GM18861 (cell line): ENCODE measurements at regions not wholly inside any gene's neighbourhood (a gene's known extent, or its start where the extent isn't known, plus 50 kb on each side); places are given as distances from the start of the nearest gene placed in this dataset.

Experiments
- ATAC-seq: cut with Tn5 transposase; IDR thresholded peaks from one replicate; pipeline ENCODE4 v1.9.1; 2021; ENCODE audit not compliant: unreplicated experiment

- no peak for ATAC-seq
Measured at GRCh38 chr22:49156662-49157285, 670.9 kb downstream of the BRD1 start.

- ATAC-seq = no peak
Measured at GRCh38 chr22:49155770-49156580, 671.7 kb downstream of the BRD1 start.

DNA sequence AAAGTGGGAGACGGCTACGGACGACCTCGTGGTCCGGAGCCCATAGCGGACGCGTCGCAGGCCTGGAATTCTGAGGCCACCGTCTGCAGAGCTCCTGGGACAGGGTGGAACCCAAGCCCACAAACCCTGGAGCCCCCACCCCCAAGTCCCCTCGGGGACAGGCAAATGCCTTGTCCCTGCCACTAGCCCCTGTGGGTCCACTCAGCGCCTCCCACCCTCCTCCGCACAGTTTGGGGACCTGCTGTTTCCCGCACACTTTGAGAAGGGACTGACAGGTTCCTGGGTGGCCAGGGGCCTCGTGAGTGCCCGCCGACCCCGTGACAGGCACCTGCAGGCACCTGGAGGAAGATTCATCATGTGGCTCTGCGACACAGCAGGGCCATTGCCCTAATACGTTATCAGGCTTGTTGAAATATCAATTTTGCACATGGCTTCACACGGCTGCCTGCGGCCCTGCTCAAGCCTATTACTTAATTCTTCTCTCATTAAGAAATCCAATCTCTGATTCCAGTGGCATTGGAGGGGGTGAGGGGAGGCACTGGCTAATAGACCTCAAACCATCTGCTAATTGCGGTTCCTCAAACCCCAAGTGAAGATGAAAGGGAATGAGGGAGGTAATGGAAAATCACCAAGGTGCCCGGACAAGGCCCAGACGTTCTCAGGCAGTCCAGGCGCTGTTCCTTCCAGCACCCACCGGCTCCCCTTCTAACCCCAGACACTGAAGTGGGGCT is 672.5 kb downstream of the BRD1 start:
- no peak for ATAC-seq

- no peak for ATAC-seq
Measured at GRCh38 chr22:49154433-49154832, 673.2 kb downstream of the BRD1 start.

GRCh38 chr22:49153921-49154320 is 673.8 kb downstream of the BRD1 start:
- ATAC-seq = no peak

GRCh38 chr22:49152939-49153770 is 674.5 kb downstream of the BRD1 start:
- ATAC-seq = no peak

GRCh38 chr22:49152127-49152938 is 675.3 kb downstream of the BRD1 start:
- no peak for ATAC-seq

- ATAC-seq = no peak
Measured at GRCh38 chr22:49151256-49152126, 676.2 kb downstream of the BRD1 start.

DNA sequence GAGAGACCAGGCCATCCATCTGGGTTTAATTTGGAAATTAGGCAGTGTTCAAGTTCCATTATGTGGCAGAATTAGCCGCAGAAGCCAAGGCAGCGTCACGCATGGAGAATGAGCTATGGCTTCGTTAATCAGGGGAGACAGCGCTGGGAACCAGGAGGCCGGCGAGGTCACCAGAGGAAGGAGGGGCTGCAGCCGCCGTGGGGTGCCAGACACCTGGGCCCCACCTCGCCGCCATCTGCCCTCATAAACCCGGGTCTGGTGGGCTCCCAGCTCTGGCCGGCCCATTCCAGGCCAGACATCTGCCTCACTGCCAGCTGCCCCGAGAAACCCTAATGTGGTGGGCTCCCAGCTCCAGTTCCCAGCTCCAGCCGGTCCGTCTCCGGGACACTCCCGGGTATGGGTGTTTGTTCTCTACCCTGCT is 676.9 kb downstream of the BRD1 start:
- ATAC-seq = no peak

GRCh38 chr22:49149721-49150608 is 677.7 kb downstream of the BRD1 start:
- no peak for ATAC-seq

DNA sequence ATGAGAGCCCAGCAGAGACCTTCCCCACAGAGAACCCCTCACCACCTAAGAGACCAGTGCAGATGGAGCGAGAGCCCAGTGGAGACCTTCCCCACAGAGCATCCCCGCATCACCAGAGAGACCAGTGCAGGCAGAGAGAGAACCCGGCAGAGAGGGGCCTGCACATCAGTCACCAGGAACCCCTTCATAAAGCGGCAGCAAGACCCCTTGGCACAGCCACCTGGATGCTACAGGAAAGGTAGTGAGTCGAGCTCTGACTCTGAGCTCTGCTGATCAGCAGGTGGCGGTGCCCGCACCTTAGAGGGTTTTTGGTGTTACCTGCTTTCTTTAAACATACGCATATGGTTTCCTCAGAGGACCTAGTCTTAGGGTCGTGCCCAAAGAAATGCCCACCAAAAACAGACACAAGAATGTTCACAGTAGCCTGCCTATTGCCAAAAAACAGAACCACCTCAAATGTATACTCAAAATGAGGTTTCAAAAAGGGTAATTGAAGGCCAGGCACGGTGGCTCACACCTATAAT is 678.7 kb downstream of the BRD1 start:
- no peak for ATAC-seq

GRCh38 chr22:49147617-49148175 is 680.0 kb downstream of the BRD1 start:
- ATAC-seq = no peak

DNA sequence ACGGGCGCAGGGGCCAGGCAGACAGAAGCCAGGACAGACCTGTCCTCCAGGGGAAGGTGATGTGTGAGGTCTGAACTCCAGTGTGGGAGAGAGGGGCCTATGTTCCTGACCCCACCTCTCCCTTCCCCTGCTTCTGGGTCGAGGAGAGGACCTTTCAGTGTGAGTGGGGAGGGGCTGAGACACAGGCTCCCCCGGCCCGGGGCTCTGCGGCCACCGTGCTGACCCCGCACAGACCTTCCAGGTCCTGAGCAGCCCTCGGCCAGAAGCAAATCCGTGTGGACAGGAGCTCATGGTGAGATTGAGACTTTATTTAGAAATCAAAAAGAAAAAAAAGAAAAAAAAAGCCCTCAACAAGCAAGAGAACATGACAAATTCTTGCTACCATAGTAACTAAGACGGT is 680.5 kb downstream of the BRD1 start:
- no peak for ATAC-seq

DNA sequence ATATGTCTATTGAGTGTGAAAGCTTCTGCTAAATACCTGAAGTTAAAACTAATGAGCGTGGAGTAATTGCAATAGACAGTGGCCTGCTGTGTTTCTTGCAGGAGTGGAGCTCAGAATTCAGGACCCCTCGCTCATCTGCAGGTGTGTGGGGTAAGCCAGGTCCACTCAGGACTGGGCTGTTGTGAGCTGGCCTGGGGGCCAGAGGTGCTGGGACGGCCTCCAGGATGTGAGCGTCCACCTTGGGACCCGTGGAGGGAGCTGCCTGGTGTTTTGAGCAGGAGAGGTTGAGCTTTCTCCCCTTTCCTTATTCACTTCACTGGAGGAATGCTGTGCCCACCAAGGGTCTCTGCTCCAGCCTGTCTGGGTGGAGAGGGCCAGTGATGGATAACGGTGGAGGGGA is 681.2 kb downstream of the BRD1 start:
- no peak for ATAC-seq

DNA sequence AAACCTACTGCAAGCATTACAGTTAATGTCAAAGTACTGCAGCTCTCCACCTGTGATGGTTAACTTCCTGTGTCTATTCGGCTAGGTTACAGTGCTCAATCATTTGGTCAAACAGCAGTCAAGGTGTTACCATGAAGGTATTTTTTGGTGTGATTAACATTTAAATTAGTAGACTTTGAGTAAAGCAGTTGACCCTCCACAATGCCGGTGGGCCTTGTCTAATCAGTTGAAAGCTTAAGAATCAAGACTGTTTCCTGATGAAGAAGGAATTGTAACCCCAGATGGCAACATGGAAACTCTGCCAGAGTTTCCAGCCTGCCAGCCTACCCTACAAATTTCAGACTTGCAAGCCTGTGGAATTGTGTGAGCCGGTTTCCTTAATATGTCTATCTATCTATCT is 683.9 kb downstream of the BRD1 start:
- no peak for ATAC-seq

- ATAC-seq = no peak
Measured at GRCh38 chr22:49142891-49143290, 684.8 kb downstream of the BRD1 start.

GRCh38 chr22:49142296-49142695 is 685.4 kb downstream of the BRD1 start:
- no peak for ATAC-seq

GRCh38 chr22:49141761-49142160 is 685.9 kb downstream of the BRD1 start:
- no peak for ATAC-seq
